HCT116 (cell line): ENCODE measurements at regions not wholly inside any gene's neighbourhood (a gene's known extent, or its start where the extent isn't known, plus 50 kb on each side); places are given as distances from the start of the nearest gene placed in this dataset.
"Not testable (repeated sequence)": the region's sequence is repeated elsewhere in the genome, so short reads cannot be mapped to it uniquely, and the experiment has no call there.

Source experiments
- ATAC-seq: fragments of 200-7000 bp; cut with Tn5 transposase; 2 replicates; pipeline ENCODE4 v1.9.1; 2020; ENCODE audit warnings: mild to moderate bottlenecking, moderate library complexity
- BruUV-seq: library from RNA; stranded (reverse); fragments of 400-500 nt; replicated peaks from 2 replicates; lab custom pipeline; 2021; lab: Mats Ljungman, UMichigan
- CTCF ChIA-PET: fragments of 300-600 bp; sonication (Branson Sonifier 250); formaldehyde crosslinking; loops from one replicate; lab custom pipeline; 2021; ENCODE audit warnings: antibody characterized with exemption; lab: Charles Lee
- POLR2A ChIA-PET: fragments of 300-600, 350-600 bp; sonication (Branson Sonifier 250); formaldehyde crosslinking; loops from one replicate; lab custom pipeline; 2021; ENCODE audit warnings: antibody characterized with exemption; lab: Charles Lee
- RAD21 ChIA-PET, 2 experiments: fragments of 300-600 bp; sonication (Branson Sonifier 250); formaldehyde crosslinking; loops; one replicate each; lab custom pipeline; 2023; ENCODE audit warnings: low total read pairs in 2 of 2; ENCODE audit not compliant: uncharacterized antibody in 2 of 2, unreplicated experiment in 2 of 2, low non-redundant PET in 1 of 2; lab: Charles Lee
- DNase-seq: peaks from one replicate; pipeline ENCODE4 v3.0.0-alpha.2; 2010; ENCODE audit warnings: low read depth, low spot score
- H2AFZ ChIP-seq: fragments of 200-600 bp; shearing (Covaris generic), sonication (generic); 2 replicates; pipeline ENCODE4 v1.6.1; 2017; ENCODE audit warnings: low read depth, mixed run types, mixed read lengths, antibody characterized with exemption, low read length; ENCODE audit not compliant: poor library complexity, severe bottlenecking
- H3K27ac ChIP-seq: 2 replicates; pipeline ENCODE4 v1.5.1; 2012; ENCODE audit warnings: low read depth, low read length
- H3K27me3 ChIP-seq: fragments of 200-600 bp; sonication (generic); 2 replicates; pipeline ENCODE4 v1.6.1; 2016; ENCODE audit warnings: mixed run types, low read length, mixed read lengths; ENCODE audit not compliant: insufficient read depth
- H3K36me3 ChIP-seq, 2 experiments: fragments of 200-500 bp in 1 of 2; fragments of 200-600 bp in 1 of 2; sonication (Bioruptor generic) in 1 of 2; sonication (generic) in 1 of 2; 2 replicates each; pipeline versions ENCODE4 v1.5.1 to v1.6.1; 2014 to 2016; ENCODE audit warnings: low read length in 2 of 2, inconsistent platforms in 1 of 2, mixed read lengths in 1 of 2, mixed run types in 1 of 2; ENCODE audit not compliant: insufficient read depth in 2 of 2, control insufficient read depth in 1 of 2
- H3K4me1 ChIP-seq, 2 experiments: fragments of 200-600 bp in 1 of 2; sonication (generic) in 1 of 2; 2 replicates each; pipeline versions ENCODE4 v1.5.1 to v1.6.1; 2012 to 2017; ENCODE audit warnings: low read length in 2 of 2, inconsistent platforms in 1 of 2, mild to moderate bottlenecking in 1 of 2, mixed read lengths in 1 of 2, mixed run types in 1 of 2, moderate library complexity in 1 of 2; ENCODE audit not compliant: insufficient read depth in 2 of 2, control insufficient read depth in 1 of 2
- H3K4me2 ChIP-seq: fragments of 200-600 bp; sonication (generic); 2 replicates; pipeline ENCODE4 v1.6.1; 2017; ENCODE audit warnings: mixed run types, low read length, mixed read lengths
- H3K4me3 ChIP-seq, 2 experiments: fragments of 200-600 bp in 1 of 2; sonication (generic) in 1 of 2; replicated peaks in 1 of 2; 2 replicates each; pipeline ENCODE4 v1.5.1; 2011 to 2016; ENCODE audit warnings: low read length in 2 of 2, control low read depth in 1 of 2, low read depth in 1 of 2, mild to moderate bottlenecking in 1 of 2, mixed read lengths in 1 of 2, mixed run types in 1 of 2
- H3K79me2 ChIP-seq: fragments of 200-600 bp; sonication (generic); 2 replicates; pipeline ENCODE4 v1.6.1; 2017; ENCODE audit warnings: mild to moderate bottlenecking, mixed run types, low read length, moderate library complexity, mixed read lengths; ENCODE audit not compliant: insufficient read depth
- H3K9ac ChIP-seq: fragments of 200-600 bp; sonication (generic); 2 replicates; pipeline ENCODE4 v1.6.1; 2016; ENCODE audit warnings: low read length, mixed read lengths
- H3K9me2 ChIP-seq: fragments of 200-600 bp; sonication (generic), shearing (Covaris generic); 2 replicates; pipeline ENCODE4 v1.6.1; 2017; ENCODE audit warnings: mixed run types, mild to moderate bottlenecking, moderate library complexity; ENCODE audit not compliant: insufficient read depth
- H3K9me3 ChIP-seq, 2 experiments: fragments of 200-500 bp in 1 of 2; fragments of 200-600 bp in 1 of 2; sonication (Bioruptor generic) in 1 of 2; sonication (generic) in 1 of 2; 2 replicates each; pipeline ENCODE4 v1.6.1; 2014 to 2017; ENCODE audit warnings: low read length in 2 of 2, mixed read lengths in 2 of 2, inconsistent platforms in 1 of 2, low read depth in 1 of 2, mild to moderate bottlenecking in 1 of 2, mixed run types in 1 of 2, moderate library complexity in 1 of 2; ENCODE audit not compliant: control insufficient read depth in 1 of 2, insufficient read depth in 1 of 2
- H4K20me1 ChIP-seq: fragments of 200-600 bp; sonication (generic), shearing (Covaris generic); 2 replicates; pipeline ENCODE4 v1.6.1; 2017; ENCODE audit warnings: mixed run types, mild to moderate bottlenecking, moderate library complexity; ENCODE audit not compliant: insufficient read depth
- EZH2phosphoT487 ChIP-seq: fragments of 200-600 bp; IDR thresholded peaks from 2 replicates; pipeline ENCODE4 v1.6.1; 2018; ENCODE audit warnings: antibody characterized with exemption, borderline replicate concordance
- POLR2AphosphoS5 ChIP-seq: IDR thresholded peaks from 2 replicates; pipeline ENCODE4 v1.6.1; 2011; ENCODE audit warnings: mild to moderate bottlenecking, low read depth, low read length, moderate library complexity
- ZBTB33 ChIP-seq: IDR thresholded peaks from 2 replicates; pipeline ENCODE4 v1.6.1; 2011; ENCODE audit warnings: mild to moderate bottlenecking, low read length, moderate library complexity; ENCODE audit not compliant: insufficient replicate concordance; ENCODE audit errors: extremely low read depth
- ZFX ChIP-seq: fragments of 450-650 bp; IDR thresholded peaks from 2 replicates; pipeline ENCODE4 v1.6.1; 2017
- intact Hi-C: fragments of 100-400 bp; cut with micrococcal nuclease; formaldehyde crosslinking; loops from 2 replicates; pipeline ENCODE4 v1.10.0; 2022

- H3K4me1 ChIP-seq: peaks cover 0 to 7% of the 10 kb centered on the region in 2 experiments; a peak in 1 of 4 replicates
- H3K9me2 ChIP-seq: no peaks in the 10 kb centered on the region
- CTCF ChIA-PET: no interaction called here
- TF ChIP-seq EZH2phosphoT487: no peak
- TF ChIP-seq ZFX: no peak
- no peak for TF ChIP-seq ZBTB33
- TF ChIP-seq POLR2AphosphoS5: no peak
- H3K4me3 ChIP-seq: no peak overlapping the region
- DNase-seq (no peak), ATAC-seq (no peak)
- intact Hi-C loops: no loop called here
- H3K79me2 ChIP-seq: no peaks in the 10 kb centered on the region
- H3K9ac ChIP-seq: no peak overlapping the region
- no peaks in the 10 kb centered on the region for H4K20me1 ChIP-seq
- RAD21 ChIA-PET: no interaction called here
- no peak overlapping the region for H2AFZ ChIP-seq
- H3K27ac ChIP-seq: no peak overlapping the region
- H3K9me3 ChIP-seq: no peaks in the 10 kb centered on the region
- POLR2A ChIA-PET: no interaction called here
- H3K36me3 ChIP-seq: no peaks in the 10 kb centered on the region
- BruUV-seq: no TSS peak
- H3K27me3 ChIP-seq: no peaks in the 10 kb centered on the region
- H3K4me2 ChIP-seq: no peak overlapping the region
Measured at GRCh38 chr4:174401471-174402130, 117.9 kb downstream of the CEP44 start.

GRCh38 chr4:174400603-174401302 is 117.0 kb downstream of the CEP44 start:
- H3K79me2 ChIP-seq, RAD21 ChIA-PET, H3K27ac ChIP-seq, CTCF ChIA-PET, POLR2A ChIA-PET, H3K9ac ChIP-seq, H3K27me3 ChIP-seq, BruUV-seq, H3K9me3 ChIP-seq, intact Hi-C loops, H3K9me2 ChIP-seq, H3K36me3 ChIP-seq, H2AFZ ChIP-seq, H3K4me3 ChIP-seq, DNase-seq, ATAC-seq, H3K4me1 ChIP-seq, H3K4me2 ChIP-seq, H4K20me1 ChIP-seq: not testable (repeated sequence)
